GM19238 (cell line): ENCODE measurements at regions not wholly inside any gene's neighbourhood (a gene's known extent, or its start where the extent isn't known, plus 50 kb on each side); places are given as distances from the start of the nearest gene placed in this dataset.

ENCODE experiments used
- DNase-seq: peaks from one replicate; pipeline ENCODE4 v3.0.0; 2011; ENCODE audit warnings: low spot score; ENCODE audit not compliant: insufficient read length

DNA sequence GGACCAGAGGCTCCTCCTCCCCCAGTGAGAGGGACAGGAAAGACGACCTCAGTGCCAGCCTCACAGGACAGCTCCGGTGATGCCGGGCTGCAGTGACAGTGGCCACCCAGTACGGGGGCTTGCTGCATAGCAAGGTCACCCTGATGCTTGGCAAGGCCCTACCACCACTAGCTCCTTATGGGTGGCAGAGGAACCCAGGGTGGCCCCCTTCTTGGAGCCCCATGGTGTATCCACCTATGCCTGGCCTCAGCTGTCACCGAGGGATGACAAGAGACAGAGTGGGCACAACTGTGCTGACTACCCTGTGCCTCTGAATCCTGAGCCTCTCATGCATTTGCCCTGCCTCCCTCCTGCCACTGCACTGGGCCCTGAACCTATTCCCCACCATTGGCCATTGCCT, 809.2 kb downstream of the TBC1D22A start:
- no peak for DNase-seq

DNA sequence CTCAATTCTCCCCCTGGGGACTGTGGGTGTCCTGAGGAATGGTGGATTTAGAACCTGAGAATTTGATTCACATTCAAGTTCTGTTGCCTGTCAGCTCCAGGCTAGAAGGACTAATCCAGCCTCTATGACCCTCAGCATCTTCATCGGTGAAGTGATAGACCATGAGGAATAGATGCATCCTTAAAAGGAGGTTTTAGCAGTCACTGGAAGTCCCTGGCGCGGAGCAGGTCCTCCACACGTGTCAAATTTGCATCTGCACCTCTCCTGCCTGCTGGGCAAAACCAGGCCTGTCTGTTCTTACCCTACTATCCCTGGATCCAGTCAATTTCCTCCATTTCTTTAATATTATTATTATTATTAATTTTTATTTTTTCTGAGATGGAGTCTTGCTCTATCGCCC, 808.4 kb downstream of the TBC1D22A start:
- no peak for DNase-seq

DNA sequence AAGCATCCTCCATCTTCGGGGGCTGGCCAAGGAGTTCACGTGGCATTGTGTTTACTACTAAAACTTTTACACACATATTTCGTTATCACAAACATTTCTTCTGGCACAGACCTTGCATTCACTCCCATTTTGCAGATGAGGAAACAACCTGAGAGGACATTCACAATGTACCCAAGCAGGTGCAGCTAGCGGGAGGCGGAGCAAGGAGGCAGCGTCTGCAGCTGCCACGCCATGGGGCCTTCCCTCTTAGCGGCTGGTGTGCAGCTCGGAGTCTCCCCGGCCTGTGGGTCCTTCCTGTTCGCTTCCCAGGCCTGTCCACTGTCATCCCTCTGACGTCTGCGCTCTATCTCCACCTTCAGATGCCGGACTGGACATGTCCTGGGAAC, 807.8 kb downstream of the TBC1D22A start:
- DNase-seq: no peak

DNA sequence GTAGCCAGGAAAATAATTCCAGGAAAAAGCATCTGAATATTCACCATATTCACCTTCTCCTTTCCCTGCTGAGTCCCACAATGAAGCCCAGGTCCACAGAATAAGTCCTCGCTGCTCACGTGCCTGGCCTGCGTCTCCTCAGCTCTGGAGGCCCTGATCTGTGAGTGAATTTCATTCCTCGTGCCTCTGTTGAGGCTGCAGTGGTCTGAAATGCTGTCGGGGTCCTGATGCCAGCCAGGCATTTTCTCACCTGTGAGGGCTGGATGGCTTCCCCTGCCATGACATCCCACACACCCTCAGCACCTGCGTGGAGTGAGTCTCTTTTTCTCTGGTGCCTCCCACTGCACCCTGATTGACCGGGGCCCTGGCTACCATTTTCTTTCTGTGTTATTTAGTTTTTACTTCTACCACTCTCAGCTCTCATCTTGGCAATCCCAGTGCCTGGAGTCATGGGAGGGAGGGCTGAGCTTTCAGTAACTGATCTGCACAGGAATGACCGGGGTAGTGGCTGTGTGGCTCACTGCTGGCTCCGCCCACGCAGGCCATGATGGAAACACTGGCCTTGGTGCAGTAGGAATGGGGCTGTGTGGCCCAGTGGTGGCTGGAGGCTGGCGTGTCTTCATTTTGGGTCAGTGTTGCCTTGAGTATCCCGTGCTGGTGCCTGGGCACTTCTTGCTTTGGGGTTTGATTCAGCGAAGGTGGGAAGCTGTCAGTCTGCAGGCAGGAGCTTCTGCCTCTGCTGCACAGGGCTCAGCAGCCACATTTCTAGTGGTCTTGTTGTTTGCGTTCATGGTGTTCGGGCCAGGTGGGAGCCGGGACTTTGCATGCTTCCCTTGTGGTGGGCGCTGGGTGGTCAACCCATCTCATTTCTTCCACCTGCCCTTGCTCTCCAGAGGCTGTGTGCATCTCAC, 807.2 kb downstream of the TBC1D22A start:
- DNase-seq: no peak

DNA sequence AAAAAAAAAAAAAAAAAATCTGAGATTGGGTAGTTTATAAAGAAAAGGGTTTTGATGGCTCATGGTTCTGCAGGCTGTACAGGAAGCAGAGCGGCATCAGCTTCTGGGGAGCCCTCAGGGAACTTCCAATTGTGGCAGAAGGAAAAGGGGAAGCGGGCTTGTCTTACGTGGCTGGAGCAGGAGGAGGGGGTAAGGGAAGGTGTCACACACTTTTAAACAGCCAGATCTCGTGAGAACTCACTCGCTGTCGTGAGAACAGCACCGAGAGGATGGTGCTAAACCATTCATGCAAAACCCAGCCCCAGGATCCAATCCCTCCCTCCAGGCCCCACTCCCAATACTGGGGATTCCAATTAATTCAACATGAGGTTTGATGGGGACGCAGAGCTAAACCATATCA, 806.2 kb downstream of the TBC1D22A start:
- DNase-seq: no peak

DNA sequence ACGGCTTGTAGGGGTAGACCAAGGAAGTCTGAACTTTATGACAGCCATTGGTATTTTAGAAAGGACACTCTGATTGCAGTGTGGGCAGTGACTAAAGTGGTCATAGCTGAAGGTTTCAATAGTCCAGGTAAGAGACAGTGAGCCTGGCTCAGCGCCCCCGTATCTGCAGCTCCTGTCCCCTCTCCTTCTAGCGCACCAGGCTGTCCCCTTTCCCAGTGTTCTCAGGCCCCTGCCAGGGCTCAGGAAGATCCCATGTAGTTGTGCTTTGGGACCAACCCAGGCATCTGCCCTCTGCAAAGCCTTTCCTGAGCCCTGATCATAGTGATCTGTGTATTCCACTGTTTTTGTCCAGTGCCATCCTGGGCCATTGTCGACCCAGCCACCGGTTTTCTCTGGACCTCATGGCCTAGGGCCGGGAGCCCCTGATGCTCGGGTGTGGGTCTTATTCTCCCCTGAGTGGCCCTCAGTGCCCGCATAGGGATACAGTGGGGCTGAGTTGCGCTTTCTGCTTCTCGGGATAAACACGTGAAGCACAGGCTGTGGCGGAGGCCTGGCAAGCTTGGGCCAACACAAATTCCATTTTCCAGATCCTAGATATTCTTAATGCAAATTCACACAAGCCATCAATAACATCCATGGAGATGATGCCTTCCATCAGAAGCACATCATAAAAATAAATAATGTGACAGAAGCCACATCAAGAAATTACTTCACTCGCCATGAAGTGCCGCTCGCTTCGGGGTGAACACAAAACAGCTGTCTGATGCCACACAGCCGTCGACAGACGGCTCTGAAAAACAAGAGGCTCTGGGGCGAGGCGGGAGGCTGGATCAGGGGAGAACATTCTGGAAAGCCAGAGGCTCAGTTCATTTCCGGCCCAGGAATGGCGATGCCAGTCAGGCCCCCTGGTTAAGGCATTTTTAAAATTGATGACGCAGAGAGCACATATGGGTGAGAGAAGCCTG, 805.0 kb downstream of the TBC1D22A start:
- no peak for DNase-seq

DNA sequence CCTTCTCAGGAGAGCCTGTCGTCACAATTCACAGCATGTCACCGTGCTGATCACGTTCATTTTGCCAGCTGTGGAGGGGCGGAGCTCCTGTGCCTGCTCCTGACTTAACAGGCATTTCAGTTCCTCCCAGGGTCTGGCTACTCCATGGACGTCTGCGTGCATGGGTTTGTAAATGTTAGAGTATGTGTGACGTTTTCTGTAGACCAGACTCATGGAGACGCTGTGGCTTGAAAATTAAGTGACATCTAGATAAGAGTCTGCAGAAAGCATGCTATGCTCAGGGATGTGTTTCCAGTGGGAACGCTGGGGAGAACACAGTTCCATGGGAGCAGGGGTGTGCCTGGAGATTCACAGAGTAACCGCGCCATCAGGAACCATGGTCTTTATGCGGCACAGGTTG, 804.0 kb downstream of the TBC1D22A start:
- no peak for DNase-seq

DNA sequence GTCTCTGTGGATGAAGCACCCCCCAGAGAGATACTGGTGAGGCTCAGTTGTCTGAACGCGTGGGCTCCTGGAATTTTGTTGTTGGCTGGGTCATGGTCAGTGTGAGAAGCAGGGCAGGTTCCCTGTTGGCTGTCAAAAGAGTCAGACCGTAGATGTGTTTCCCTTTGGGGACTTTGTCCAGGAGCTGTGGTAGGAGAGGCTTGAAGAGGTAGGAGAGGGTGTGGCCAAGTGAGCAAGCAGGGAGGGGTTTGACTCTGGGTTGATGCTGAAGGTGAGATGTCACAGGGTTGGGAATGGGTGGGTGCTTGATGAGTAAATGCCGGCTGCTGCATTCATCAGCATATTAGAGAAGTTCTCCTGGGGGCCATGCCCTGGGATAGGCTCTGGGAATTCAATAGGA, 803.2 kb downstream of the TBC1D22A start:
- DNase-seq: no peak

DNA sequence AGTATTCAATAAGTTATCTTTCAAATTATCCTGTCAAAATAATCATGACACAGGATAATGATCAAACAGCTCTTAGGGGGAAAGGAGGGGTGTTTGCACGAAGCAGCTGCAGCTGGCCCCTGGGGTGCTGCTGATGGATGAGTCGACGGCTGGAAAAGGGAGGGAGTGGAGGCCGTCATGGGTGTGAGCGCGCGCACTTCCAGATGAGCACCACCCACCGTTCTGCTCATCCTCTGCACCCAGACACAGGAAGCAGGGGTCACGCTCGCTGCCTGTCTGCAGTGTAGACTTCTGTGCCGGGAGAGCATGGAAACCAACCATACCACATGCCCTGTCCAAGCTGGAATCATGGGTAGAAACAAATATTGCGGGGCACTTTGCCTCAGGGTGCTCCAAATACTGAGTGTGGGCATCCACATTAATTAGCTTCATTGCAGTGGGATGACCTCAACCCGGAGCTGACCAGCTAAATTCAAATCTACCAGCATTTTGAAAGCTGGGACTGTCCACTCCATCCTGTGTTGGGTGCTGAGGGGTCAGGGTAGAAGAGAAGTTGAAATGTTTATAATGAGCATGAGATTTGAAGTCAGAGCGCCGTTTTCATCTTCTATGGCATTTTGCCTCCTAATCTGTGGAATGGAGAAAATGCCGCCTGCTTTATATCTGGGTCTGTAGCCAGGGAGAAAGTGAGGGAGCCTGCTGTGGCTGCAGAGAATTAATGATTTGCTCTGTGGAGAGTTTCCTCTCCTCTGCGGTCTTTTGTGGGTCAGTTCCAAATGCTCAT, 802.4 kb downstream of the TBC1D22A start:
- DNase-seq: no peak

DNA sequence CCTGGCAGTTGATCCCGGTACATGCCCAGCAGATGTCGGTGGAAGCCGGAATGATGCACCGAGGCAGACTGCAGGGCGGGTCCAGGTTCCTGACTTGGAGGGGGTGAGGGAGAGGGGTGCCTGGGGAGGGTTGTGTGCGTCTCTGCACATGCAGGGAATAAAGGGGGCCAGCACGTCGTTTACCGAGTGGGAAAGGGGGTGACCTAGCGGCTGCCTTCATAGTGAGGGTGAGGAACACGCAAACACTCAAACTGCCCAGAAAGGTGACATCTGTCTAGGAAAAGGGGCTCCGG, 801.7 kb downstream of the TBC1D22A start:
- DNase-seq: no peak

DNA sequence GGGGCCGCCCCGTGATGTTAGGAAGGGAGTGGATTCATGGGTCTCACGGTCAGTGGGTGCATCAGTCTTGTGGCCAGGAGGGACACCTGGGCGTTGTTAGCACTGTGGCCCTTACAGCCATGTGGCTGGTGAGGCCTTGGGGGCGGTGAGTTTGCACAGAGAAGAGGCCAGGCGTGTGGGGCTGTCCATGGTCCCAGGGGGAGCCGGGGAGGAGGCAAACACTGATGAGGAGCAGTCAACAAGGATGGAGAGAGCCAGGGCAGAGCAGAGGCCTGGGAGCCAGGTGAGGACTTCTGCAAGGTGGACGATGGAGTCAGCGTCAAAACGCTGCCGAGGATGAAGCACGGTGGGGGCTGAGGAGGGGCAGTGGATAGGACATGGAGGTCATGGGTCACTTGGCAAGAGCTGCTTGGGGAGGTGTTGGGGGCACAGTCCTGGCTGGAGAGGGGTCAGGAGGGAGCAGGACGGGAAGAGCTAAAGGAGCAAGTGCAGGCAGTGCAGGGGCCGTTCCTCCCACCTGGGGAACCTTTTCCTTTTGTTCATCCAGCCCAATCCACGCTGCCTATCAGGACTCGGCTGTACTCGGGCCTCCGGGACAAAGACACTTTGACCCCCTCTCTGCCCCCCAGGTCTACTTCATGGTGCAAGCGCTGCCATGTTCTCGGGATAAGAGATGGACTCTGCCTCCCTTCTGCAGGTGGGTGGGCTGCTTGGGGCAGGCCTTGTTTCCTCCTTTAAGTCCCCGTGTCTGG, 801.1 kb downstream of the TBC1D22A start:
- DNase-seq: no peak

DNA sequence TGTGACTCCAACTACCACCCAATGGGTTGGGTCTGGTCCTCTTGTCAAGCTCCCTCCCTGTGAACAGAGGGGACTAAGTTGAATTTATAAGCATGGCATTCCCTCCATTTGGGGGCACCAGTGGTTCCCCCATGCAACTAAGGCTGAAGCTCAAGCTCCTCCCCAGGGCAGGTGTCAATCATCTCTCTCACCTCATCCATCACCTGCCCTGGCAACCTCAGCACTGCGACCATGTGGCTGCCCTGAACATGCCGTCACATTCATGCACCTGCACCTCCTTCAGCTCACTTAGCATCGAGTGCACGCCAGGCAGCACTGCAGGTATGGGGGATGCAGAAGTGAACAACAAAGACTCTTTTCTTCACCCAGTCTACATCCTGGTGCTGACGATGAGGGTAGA, 799.3 kb downstream of the TBC1D22A start:
- DNase-seq: no peak

DNA sequence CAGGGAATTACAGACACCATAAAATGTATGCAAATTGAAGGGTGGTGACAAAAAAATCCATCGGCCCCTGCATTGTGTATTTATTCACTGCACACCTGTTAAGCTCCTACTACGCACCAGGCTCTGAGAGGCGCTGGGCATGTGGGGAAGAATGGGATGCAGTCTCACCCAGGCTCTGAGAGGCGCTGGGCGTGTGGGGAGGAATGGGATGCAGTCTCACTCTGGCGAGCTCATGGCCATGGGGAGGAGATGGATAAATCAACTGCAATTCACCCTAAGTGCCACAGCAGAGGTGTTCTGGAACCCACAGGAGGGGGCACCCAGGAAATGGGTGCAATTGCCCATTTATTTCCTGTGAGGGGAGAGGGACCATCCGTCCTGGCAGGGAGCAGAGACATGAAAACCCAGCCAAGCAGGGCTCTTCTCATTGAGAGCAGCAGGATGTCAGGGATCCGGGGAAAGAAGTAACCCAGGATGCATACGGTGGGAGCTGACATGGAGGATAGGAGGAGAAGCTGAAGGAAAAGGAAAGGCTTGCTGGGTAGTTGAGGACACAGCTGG, 798.7 kb downstream of the TBC1D22A start:
- DNase-seq: no peak

DNA sequence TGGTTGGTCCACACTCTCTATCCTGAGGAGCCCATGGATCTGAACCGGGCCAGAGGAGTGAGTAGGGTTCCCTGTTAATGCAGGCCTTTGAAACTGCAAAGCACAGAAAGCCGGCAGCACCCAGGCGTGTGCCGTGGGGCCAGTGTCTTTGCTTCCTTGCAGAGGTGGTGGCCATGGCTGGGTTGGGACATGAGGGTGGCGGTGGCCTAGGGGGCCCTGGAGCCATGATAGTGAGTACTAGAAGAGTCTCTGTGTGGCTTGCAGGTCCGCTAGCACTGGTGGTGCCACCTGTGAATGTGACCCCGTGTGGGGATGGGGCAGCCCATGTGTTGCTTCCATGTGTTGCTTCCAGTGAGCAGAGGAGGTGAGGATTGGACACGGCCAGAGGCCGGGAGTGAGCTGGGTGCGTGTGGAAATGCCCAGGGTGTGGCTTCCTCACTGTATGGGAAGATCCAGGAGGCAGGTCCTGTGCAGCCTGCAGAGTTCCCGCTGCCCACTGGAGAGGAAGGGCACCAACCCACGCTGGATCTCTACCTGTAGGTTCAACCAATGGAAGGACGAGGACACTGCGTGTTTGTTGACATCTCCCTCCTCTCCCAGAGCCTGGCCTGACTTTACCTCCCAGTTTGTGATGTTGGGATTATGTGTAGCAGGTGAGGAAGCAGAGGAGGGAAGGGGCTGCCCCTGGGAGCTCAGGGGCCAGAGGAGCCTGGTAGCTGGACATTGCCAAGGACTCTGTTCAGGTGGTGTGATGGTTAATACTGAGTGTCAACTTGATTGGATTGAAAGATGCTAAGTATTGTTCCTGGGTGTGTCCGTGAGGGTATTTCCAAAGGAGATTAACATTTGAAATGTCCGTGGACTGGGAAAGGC, 796.6 kb downstream of the TBC1D22A start:
- no peak for DNase-seq

DNA sequence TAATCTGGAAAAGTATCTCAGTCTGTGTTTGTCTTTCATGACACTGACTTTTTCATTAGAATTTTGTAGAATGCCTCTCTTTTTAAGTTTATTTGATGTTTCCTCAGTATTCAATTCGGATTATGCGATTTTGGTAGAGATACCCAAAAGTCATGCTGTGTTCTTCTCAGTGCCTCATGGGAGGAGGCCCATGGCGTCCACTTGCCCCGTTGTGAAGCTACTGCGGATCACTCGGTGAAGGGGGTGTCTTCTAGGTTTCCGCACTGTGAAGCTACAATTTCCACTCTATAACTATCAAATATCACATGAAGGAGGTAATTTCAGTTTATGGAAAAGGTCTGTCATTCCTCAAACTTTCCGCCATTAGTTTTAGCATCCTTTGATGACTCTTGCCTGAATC, 794.0 kb downstream of the TBC1D22A start:
- no peak for DNase-seq

DNA sequence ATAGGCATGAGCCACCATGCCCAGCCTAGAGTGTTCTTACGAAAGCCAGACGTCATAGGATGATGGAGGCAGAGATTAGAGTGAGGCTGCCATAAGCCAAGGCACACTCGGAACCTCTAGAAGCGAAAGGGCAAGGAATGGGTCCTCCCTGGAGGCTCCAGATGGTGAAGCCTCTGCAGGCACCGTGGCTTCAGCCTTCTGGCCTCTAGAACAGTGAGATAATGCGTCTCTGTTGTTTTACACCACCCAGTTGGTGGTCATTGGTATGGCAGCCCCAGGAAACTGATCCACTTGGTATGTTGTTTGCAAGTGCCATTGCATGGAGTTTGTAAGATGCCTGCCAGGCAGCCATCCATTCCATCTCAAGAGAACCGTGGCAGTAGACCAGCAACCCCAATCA, 791.0 kb downstream of the TBC1D22A start:
- no peak for DNase-seq

DNA sequence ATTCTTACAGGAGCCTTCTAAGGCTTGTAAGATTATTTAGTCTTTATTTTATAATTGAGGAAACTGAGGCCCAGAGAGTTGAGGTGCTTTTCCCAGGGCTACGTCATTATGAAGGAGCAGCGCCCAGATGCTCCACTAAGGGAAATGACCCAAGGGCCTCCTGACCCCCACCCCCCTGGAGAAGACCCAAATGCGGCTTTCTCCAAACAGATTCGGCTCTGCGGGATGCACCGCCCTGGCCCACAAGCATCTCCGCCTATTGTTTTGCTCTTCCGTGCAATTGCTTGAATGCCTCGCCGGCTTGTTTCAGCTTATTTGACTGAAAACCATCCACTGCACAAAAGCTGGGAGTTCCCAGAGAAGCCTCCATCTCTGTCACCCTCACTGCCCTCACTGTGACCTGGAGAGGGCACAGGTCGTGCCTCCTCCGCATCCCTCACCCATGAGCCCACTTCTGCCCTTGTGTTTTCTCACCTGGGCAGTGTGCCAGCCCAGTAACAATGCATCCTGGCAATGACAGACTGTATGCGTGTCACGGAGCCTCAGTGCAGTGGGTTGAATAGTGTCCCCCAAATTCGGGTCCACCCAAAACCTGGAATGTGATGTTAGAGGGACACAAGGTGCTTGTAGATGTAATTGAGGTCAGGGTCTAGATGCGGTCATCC, 790.2 kb downstream of the TBC1D22A start:
- DNase-seq: no peak

DNA sequence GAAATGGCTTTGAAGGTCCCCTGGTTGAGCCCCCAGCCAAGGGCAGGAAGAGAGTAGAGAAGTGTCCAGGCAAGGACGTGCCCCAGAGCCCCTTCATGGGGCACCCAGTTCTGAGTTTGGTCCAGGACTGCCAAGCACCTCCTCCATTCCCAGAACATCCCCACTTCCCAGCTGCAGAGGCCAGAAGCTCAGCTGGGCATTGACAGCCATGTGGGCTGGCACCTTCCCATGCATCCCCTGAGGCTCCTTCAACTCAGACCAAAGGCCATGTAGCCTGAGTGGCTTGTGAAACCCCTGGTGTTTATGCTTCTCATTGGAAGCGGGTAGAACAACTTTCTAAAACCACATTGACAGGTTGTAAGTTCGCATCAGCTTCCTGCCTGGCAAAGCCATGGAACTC, 789.6 kb downstream of the TBC1D22A start:
- DNase-seq: no peak

DNA sequence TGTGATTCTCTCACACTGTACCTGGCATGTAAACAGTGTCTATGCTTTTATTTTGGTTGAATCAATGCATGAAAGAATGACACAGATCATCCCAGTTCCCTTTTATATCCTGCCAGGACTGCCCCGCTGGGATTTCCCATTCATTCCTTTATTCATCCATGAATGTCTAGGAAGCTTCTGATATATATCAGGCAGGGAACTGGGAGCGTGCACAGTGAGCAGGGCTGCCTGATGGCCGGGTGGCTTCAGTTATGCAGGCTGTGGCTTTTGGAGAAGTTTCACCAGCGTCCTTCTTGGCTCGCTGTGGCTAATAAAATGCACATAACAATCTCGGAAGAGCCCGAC, 789.0 kb downstream of the TBC1D22A start:
- DNase-seq: no peak
